HG02623 (cell line): ENCODE measurements at regions not wholly inside any gene's neighbourhood (a gene's known extent, or its start where the extent isn't known, plus 50 kb on each side); places are given as distances from the start of the nearest gene placed in this dataset.

ENCODE experiments used
- ATAC-seq: cut with Tn5 transposase; IDR thresholded peaks from one replicate; pipeline ENCODE4 v1.9.1; 2021; ENCODE audit warnings: moderate library complexity; ENCODE audit not compliant: unreplicated experiment

- no peak for ATAC-seq
Measured at GRCh38 chr9:20125727-20126126, 336.9 kb upstream of the SLC24A2 start.

- no peak for ATAC-seq
Measured at GRCh38 chr9:20119566-20119965, 330.7 kb upstream of the SLC24A2 start.

DNA sequence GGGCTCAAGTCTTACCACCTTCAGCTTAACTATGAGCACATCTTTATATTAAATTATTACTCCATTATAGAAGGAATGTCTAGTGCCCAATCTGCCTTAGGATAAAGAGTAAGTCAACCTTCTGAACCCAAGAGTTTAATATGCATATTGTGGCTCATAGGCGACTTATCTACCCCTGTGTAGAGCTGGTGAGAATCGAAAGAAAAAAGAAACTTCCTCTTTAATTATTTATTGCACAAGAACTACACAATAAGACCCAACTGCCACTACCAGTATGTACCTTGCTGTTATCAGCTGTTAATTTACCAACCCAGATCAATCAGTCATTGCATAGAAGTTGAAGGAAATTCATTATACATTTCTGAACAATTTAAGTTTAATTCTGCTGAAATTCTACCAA lies 329.1 kb upstream of the SLC24A2 start:
- no peak for ATAC-seq

- ATAC-seq, result no peak
Measured at GRCh38 chr9:20117482-20117881, 328.6 kb upstream of the SLC24A2 start.

- ATAC-seq, result no peak
Measured at GRCh38 chr9:20114974-20115373, 326.1 kb upstream of the SLC24A2 start.

GRCh38 chr9:20112205-20112783 lies 323.5 kb upstream of the SLC24A2 start:
- no peak for ATAC-seq

- ATAC-seq, result no peak
Measured at GRCh38 chr9:20111173-20111843, 322.5 kb upstream of the SLC24A2 start.

DNA sequence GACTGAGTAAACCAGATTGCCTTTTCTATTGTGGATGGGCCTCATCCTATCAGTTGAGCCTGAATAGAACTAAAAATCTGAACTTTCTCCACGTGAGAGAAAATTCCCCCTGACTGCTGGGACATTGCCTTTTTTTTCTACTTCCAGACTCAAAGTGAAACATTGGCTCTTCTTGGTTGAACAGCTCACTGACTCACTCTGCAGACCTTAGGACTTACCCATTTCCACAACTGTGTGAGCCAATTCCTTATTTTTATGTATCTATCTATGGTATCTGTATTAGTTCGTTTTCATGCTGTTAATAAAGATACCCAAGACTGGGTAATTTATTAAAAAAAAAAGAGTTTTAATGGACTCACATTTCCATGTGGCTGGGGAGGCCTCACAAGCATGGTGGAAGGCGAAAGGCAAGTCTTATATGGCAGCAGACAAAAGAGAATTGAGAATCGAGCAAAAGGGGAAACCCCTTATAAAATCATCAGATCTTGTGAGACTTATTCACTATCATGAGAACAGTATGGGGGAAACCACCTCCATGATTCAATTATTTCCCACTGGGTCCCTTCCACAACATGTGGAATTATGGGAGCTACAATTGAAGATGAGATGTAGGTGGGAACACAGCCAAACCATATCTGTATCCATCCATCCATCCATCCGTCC lies 306.7 kb upstream of the SLC24A2 start:
- ATAC-seq, result no peak

- no peak for ATAC-seq
Measured at GRCh38 chr9:20092561-20092960, 303.7 kb upstream of the SLC24A2 start.

DNA sequence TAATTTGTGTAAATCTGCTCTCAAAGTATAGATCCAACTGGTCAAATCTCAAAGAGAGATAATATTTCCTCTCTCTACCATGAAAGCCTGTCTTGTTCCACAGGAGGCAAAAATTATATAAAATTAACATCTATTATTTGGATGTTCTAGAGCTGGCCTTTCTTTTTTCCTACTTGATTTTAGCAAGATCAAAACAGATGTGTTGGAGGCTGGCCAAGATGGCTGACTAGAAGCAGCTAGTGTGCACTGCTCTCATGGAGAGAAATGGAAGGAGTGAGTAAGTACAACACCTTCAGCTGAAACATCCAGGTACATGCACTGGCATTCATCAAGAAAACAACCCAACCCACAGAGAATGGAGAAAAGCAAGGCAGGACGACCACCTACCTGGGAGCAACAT lies 298.6 kb upstream of the SLC24A2 start:
- ATAC-seq, result no peak

DNA sequence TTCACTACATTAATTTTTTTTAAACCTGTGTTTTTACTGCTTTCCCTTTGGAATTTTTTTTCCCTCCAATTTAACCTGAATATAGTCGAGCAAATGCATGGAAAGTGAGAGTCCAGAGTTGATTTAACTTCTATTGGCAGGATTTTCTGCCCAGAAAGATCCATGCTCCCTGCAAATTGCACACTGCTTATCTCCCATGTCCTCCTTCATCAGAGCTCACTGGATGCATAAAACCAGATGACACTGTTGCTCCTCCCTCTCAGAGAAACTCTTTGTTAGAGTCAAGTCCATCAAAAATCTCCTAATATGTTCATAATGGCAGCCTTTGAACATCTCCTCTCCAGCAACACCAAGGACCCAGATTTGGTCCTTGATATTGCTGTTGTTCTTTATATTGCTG lies 297.0 kb upstream of the SLC24A2 start:
- no peak for ATAC-seq

DNA sequence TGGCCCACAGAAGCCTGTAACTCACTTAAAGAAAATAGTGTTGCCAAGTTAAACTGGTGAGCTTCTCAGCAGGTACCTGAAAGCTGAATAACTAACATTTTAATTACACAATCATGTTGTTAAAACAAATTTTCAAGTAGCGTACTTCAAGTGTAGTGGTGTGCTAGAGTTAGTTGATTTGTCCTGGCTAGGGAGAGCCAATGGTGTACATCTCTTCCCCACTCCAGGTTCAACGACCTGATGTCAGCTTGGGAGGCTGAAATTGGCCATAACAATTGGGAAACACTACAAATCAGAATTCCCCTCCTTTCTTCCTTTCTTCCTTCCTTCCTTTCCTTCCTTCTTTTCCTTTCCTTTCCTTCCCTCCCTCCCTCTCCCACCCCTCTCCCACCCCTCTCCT lies 295.3 kb upstream of the SLC24A2 start:
- no peak for ATAC-seq

DNA sequence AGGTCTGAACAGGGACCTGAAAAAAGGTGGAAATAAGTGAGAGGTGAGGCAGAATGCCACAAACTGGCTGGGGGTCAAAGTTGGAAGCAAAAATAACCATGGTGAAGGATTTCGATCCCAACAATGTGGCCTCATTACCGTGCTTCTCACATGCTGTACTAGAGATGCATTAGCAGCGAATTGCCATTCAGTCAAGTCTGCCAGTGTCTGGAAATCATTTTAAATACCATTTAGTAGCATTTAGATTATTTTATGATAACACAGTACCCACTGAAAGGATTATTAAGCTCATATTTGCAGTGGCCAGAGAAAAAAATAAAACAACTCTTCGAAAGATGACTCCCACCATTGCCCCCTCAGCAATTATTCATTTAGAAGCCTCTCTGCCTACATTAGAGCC lies 294.6 kb upstream of the SLC24A2 start:
- ATAC-seq, result no peak

DNA sequence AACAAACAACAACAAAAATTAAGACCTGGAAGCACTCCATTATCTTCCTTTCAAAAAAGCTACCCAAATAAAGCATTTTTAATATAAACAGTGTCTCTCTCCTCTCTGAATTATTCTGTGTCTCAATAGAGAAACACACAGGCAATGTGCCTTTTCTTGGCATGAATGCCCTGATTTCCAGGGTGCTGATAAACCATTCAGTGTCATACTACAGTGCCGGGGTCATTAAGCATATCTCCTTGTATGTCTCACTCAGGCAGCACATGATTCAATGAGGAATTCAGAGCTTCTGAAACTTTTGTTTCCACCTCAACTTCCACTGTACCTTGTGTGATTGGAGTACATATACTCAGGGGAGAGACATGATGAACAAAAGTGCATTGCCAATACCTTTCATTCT lies 294.0 kb upstream of the SLC24A2 start:
- ATAC-seq, result no peak

GRCh38 chr9:20082406-20082805 lies 293.6 kb upstream of the SLC24A2 start:
- no peak for ATAC-seq

DNA sequence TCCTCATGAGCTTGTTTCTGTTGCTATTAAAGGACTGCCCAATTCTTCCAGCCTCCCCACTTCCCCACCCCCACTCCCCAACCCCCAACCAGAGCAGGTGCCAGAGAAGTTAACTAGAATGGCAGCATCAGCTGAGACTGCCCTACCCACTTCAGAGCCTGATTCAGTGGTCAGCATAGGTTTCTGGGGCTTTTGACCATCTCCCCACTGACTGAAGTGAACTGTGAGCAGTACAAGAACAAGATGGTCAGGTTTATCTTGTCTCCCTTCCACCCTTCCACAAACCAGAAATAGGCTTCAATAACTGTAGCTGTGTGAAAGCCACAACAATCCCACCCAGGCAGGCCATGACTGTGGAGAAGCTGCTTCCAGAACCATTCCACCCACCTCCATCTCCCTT lies 289.4 kb upstream of the SLC24A2 start:
- ATAC-seq, result no peak

GRCh38 chr9:20074291-20074690 lies 285.5 kb upstream of the SLC24A2 start:
- no peak for ATAC-seq

GRCh38 chr9:20070336-20070735 lies 281.5 kb upstream of the SLC24A2 start:
- no peak for ATAC-seq

- no peak for ATAC-seq
Measured at GRCh38 chr9:20065796-20066700, 277.2 kb upstream of the SLC24A2 start.

GRCh38 chr9:20065046-20065445 lies 276.2 kb upstream of the SLC24A2 start:
- ATAC-seq, result no peak

- no peak for ATAC-seq
Measured at GRCh38 chr9:20054734-20055133, 265.9 kb upstream of the SLC24A2 start.
